GM12892 (cell line): ENCODE measurements at regions not wholly inside any gene's neighbourhood (a gene's known extent, or its start where the extent isn't known, plus 50 kb on each side); places are given as distances from the start of the nearest gene placed in this dataset.

ENCODE experiments used
- POLR2A ChIP-seq: IDR thresholded peaks from 2 replicates; pipeline ENCODE4 v1.6.1; 2011; ENCODE audit warnings: low read depth, low read length, control low read depth
- POLR2AphosphoS5 ChIP-seq: IDR thresholded peaks from 2 replicates; pipeline ENCODE4 v1.6.1; 2011; ENCODE audit warnings: low read depth, low read length, control low read depth
- TAF1 ChIP-seq: IDR thresholded peaks from 2 replicates; pipeline ENCODE4 v1.6.1; 2011; ENCODE audit warnings: low read depth, mild to moderate bottlenecking, control low read depth, low read length, borderline replicate concordance

DNA sequence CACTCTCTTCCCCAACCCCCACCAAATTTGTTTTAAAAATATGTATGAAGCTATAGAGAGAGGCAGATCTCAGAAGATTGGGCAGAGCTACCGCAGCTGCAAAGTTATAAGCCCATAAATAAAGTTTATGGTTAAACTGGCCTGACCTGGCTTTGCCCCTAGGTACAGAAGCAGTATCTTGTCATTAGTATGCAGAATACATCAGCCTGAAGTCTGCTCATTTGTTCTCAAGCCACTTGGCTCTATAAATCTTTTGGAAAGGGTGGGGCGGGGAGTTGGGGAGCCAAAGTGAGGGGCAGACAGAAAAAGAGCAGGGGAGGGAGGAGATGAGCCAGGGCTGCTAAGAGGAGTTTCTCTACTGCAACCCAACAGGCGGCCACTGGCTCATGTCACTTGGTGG, 113.2 kb downstream of the SOX9 start:
- no peak for TF ChIP-seq POLR2A
- no peak for TF ChIP-seq TAF1
- TF ChIP-seq POLR2AphosphoS5, result no peak
